Right forelimb (tissue), 1 donor: ENCODE measurements at regions not wholly inside any gene's neighbourhood (a gene's known extent, or its start where the extent isn't known, plus 50 kb on each side); places are given as distances from the start of the nearest gene placed in this dataset.

ENCODE experiments used
- DNase-seq: peaks from one replicate; pipeline ENCODE4 v3.0.0-alpha.2; 2018

GRCh38 chr2:120428748-120429147 is 82.8 kb downstream of the INHBB start:
- DNase-seq: peak; percentile 25

- DNase-seq: no peak
These were observed 83.9 kb downstream of the INHBB start for GRCh38 chr2:120429586-120430500.

- DNase-seq: no peak
These were observed 84.5 kb downstream of the INHBB start for GRCh38 chr2:120430501-120430830.

- DNase-seq: no peak
These were observed 85.0 kb downstream of the INHBB start for GRCh38 chr2:120430957-120431356.

- no peak for DNase-seq
These were observed 85.7 kb downstream of the INHBB start for GRCh38 chr2:120431386-120432292.

GRCh38 chr2:120432293-120432975 is 86.5 kb downstream of the INHBB start:
- no peak for DNase-seq

GRCh38 chr2:120432976-120433815 is 87.3 kb downstream of the INHBB start:
- no peak for DNase-seq

GRCh38 chr2:120433816-120434290 is 87.9 kb downstream of the INHBB start:
- no peak for DNase-seq

GRCh38 chr2:120434492-120435308 is 88.8 kb downstream of the INHBB start:
- DNase-seq: no peak

GRCh38 chr2:120435671-120436459 is 89.9 kb downstream of the INHBB start:
- no peak for DNase-seq

GRCh38 chr2:120436460-120436739 is 90.5 kb downstream of the INHBB start:
- no peak for DNase-seq

- DNase-seq: no peak
These were observed 91.1 kb downstream of the INHBB start for GRCh38 chr2:120436885-120437603.

- DNase-seq: no peak
These were observed 91.7 kb downstream of the INHBB start for GRCh38 chr2:120437604-120438000.

- DNase-seq: peak; percentile 25
These were observed 92.5 kb downstream of the INHBB start for GRCh38 chr2:120438301-120439066.

- DNase-seq: no peak
These were observed 93.1 kb downstream of the INHBB start for GRCh38 chr2:120439067-120439368.

- no peak for DNase-seq
These were observed 93.9 kb downstream of the INHBB start for GRCh38 chr2:120439637-120440384.

GRCh38 chr2:120440521-120441350 is 94.8 kb downstream of the INHBB start:
- no peak for DNase-seq

- no peak for DNase-seq
These were observed 95.4 kb downstream of the INHBB start for GRCh38 chr2:120441351-120441700.
